ENCODE measurements at regions not wholly inside any gene's neighbourhood (a gene's known extent, or its start where the extent isn't known, plus 50 kb on each side); places are given as distances from the start of the nearest gene placed in this dataset.

GRCh38 chr3:35954413-35954812 lies 315.1 kb downstream of the ARPP21 start:
- H3K27me3 ChIP-seq (ENCODE audit: insufficient read depth, poor library complexity, severe bottlenecking) = no peaks in the 10 kb centered on the region
- no peaks in the 10 kb centered on the region for H3K4me1 ChIP-seq (ENCODE audit: insufficient read depth, poor library complexity, severe bottlenecking)
- H3K36me3 ChIP-seq (ENCODE audit: low read depth) = no peaks in the 10 kb centered on the region
- TF ChIP-seq CTCF (IDR thresholded peaks at IDR 0.05; ENCODE audit: poor library complexity, severe bottlenecking) = no peak
- H3K9me3 ChIP-seq (ENCODE audit: severe bottlenecking) = no peaks in the 10 kb centered on the region
- DNase-seq (ENCODE audit: low spot score) (no peak), ATAC-seq (ENCODE audit: low read depth) (no peak)
- H3K27ac ChIP-seq (ENCODE audit: poor library complexity, severe bottlenecking) = no peak overlapping the region
- H3K4me3 ChIP-seq (ENCODE audit: severe bottlenecking) = no peak overlapping the region

GRCh38 chr3:35965908-35966307 lies 326.6 kb downstream of the ARPP21 start:
- no peaks in the 10 kb centered on the region for H3K4me1 ChIP-seq (ENCODE audit: insufficient read depth, poor library complexity, severe bottlenecking)
- ATAC-seq (ENCODE audit: low read depth) (peak; percentile 45; the same call in 2 of the 3 replicates), DNase-seq (ENCODE audit: low spot score) (no peak)
- no peak overlapping the region for H3K4me3 ChIP-seq (ENCODE audit: severe bottlenecking)
- no peaks in the 10 kb centered on the region for H3K9me3 ChIP-seq (ENCODE audit: severe bottlenecking)
- H3K36me3 ChIP-seq (ENCODE audit: low read depth) = no peaks in the 10 kb centered on the region
- H3K27me3 ChIP-seq (ENCODE audit: insufficient read depth, poor library complexity, severe bottlenecking) = no peaks in the 10 kb centered on the region
- peak; percentile 61 for TF ChIP-seq CTCF (IDR thresholded peaks at IDR 0.05; ENCODE audit: poor library complexity, severe bottlenecking)
- no peak overlapping the region for H3K27ac ChIP-seq (ENCODE audit: poor library complexity, severe bottlenecking)

GRCh38 chr3:35966629-35967464 lies 327.5 kb downstream of the ARPP21 start:
- Histone ChIP-seq H3K9me3 (ENCODE audit: severe bottlenecking) (no peaks in the 10 kb centered on the region), H3K4me3 (ENCODE audit: severe bottlenecking) (no peak overlapping the region), H3K27me3 (ENCODE audit: insufficient read depth, poor library complexity, severe bottlenecking) (peaks cover 4% of the 10 kb centered on the region), H3K27ac (ENCODE audit: poor library complexity, severe bottlenecking) (no peak overlapping the region), H3K36me3 (ENCODE audit: low read depth) (no peaks in the 10 kb centered on the region), H3K4me1 (ENCODE audit: insufficient read depth, poor library complexity, severe bottlenecking) (no peaks in the 10 kb centered on the region)
- DNase-seq (ENCODE audit: low spot score) (no peak), ATAC-seq (ENCODE audit: low read depth) (no peak)
- TF ChIP-seq CTCF (IDR thresholded peaks at IDR 0.05; ENCODE audit: poor library complexity, severe bottlenecking) = no peak

- no peak for ATAC-seq (ENCODE audit: low read depth)
- H3K36me3 ChIP-seq (ENCODE audit: low read depth) = no peaks in the 10 kb centered on the region
- H3K27ac ChIP-seq (ENCODE audit: poor library complexity, severe bottlenecking) = no peak overlapping the region
- H3K4me1 ChIP-seq (ENCODE audit: insufficient read depth, poor library complexity, severe bottlenecking) = no peaks in the 10 kb centered on the region
- H3K4me3 ChIP-seq (ENCODE audit: severe bottlenecking) = no peak overlapping the region
- DNase-seq (ENCODE audit: low spot score) = no peak
- no peaks in the 10 kb centered on the region for H3K9me3 ChIP-seq (ENCODE audit: severe bottlenecking)
- peaks cover 4% of the 10 kb centered on the region for H3K27me3 ChIP-seq (ENCODE audit: insufficient read depth, poor library complexity, severe bottlenecking)
- no peak for TF ChIP-seq CTCF (IDR thresholded peaks at IDR 0.05; ENCODE audit: poor library complexity, severe bottlenecking)
Measured at GRCh38 chr3:35968043-35968622, 328.8 kb downstream of the ARPP21 start.

- Histone ChIP-seq H3K27ac (ENCODE audit: poor library complexity, severe bottlenecking) (no peak overlapping the region), H3K9me3 (ENCODE audit: severe bottlenecking) (no peaks in the 10 kb centered on the region), H3K4me3 (ENCODE audit: severe bottlenecking) (no peak overlapping the region)
Measured at GRCh38 chr3:35969406-35969805, 330.1 kb downstream of the ARPP21 start.

More at GRCh38 chr3:35969406-35969805, 330.1 kb downstream of the ARPP21 start:
- peaks cover 4% of the 10 kb centered on the region for H3K27me3 ChIP-seq (ENCODE audit: insufficient read depth, poor library complexity, severe bottlenecking)
- ATAC-seq (ENCODE audit: low read depth) = no peak
- no peak for DNase-seq (ENCODE audit: low spot score)
- no peak for TF ChIP-seq CTCF (IDR thresholded peaks at IDR 0.05; ENCODE audit: poor library complexity, severe bottlenecking)
- no peaks in the 10 kb centered on the region for H3K36me3 ChIP-seq (ENCODE audit: low read depth)
- no peaks in the 10 kb centered on the region for H3K4me1 ChIP-seq (ENCODE audit: insufficient read depth, poor library complexity, severe bottlenecking)
